Sigmoid colon (tissue), 6 donors: ENCODE measurements at regions not wholly inside any gene's neighbourhood (a gene's known extent, or its start where the extent isn't known, plus 50 kb on each side); places are given as distances from the start of the nearest gene placed in this dataset.
"Not testable (repeated sequence)": the region's sequence is repeated elsewhere in the genome, so short reads cannot be mapped to it uniquely, and the experiment has no call there.

Source experiments
- DNase-seq: peaks from one replicate; pipeline ENCODE4 v3.0.0-alpha.2; 2019
- H3K27ac ChIP-seq, 4 donors: fragments of 200-600 bp; sonication (generic); one replicate each; pipeline ENCODE4 v1.5.1; 2016 to 2019; ENCODE audit warnings: mild to moderate bottlenecking in 1 of 4
- H3K27me3 ChIP-seq, 3 donors: fragments of 200-600 bp; sonication (generic); one replicate each; pipeline ENCODE4 v1.5.1; 2019; ENCODE audit warnings: mild to moderate bottlenecking in 1 of 3
- H3K36me3 ChIP-seq, 4 donors: fragments of 200-600 bp; sonication (generic); one replicate each; pipeline ENCODE4 v1.5.1; 2016 to 2019
- H3K4me1 ChIP-seq, 4 donors: fragments of 200-600 bp; sonication (generic); one replicate each; pipeline ENCODE4 v1.5.1; 2017 to 2019
- H3K4me3 ChIP-seq, 4 donors: fragments of 200-600 bp; sonication (generic); one replicate each; pipeline ENCODE4 v1.5.1; 2017 to 2019; ENCODE audit warnings: mild to moderate bottlenecking in 2 of 4, moderate library complexity in 1 of 4
- H3K9me3 ChIP-seq, 4 donors: fragments of 200-600 bp in 3 of 4; sonication (generic) in 3 of 4; one replicate each; pipeline versions ENCODE4 v1.5.1 to v1.6.1; 2013 to 2019
- EP300 ChIP-seq, 4 donors: sonication (generic); formaldehyde crosslinking; IDR thresholded peaks; one replicate each; pipeline ENCODE4 v1.6.1; 2017; ENCODE audit warnings: antibody characterized with exemption in 4 of 4
- POLR2A ChIP-seq, 2 donors: fragments of 450-650 bp; IDR thresholded peaks; one replicate each; pipeline ENCODE4 v1.6.1; 2016; ENCODE audit warnings: antibody characterized with exemption in 2 of 2, mild to moderate bottlenecking in 2 of 2, moderate library complexity in 2 of 2
- POLR2AphosphoS5 ChIP-seq, 4 donors: sonication (generic); formaldehyde crosslinking; IDR thresholded peaks; one replicate each; pipeline ENCODE4 v1.6.1; 2017; ENCODE audit warnings: antibody characterized with exemption in 4 of 4
- WGBS, 2 donors: extraction: QIAGEN DNeasy Blood & Tissue Kit; methylation state at CpG; one replicate each; pipeline ENCODE4 v1.1.7; 2013; 5-methylcytosine and 5-hydroxymethylcytosine counted together
- intact Hi-C: fragments of 100-400 bp; cut with DNase I; formaldehyde crosslinking; loops from one replicate; pipeline ENCODE4 v1.15.1; 2023
- TF ChIP-seq, protein P1 (sequence below), 4 experiments: fragments of 450-650 bp in 3 of 4; fragments of 200-600 bp in 1 of 4; IDR thresholded peaks; one replicate each; pipeline ENCODE4 v1.5.1; 2016 to 2019; ENCODE audit warnings: antibody characterized with exemption in 4 of 4, mild to moderate bottlenecking in 3 of 4, moderate library complexity in 2 of 4
- donor health status: healthy with polysubstance abuse.
- donor health status: healthy.

DNA sequence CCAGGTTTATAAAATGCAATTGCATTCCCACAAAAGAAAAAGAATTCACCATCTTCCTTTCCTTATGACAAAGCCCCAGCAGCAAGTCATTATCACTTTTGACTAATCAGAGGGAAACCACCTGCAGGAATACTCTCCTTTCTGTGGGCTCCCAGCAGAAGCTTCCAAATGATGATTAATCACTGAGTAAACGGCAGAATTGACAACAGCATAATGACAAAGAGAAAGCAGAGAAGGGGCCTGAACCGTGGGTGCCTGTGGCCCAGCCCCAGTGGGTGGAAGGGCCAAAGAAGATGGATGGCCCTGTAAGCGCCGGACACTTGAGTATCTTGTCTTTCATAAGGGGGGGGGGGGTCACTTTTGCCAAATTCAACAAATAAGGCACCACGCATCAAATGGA is 152.4 kb upstream of the NRBF2 start:
- Histone ChIP-seq H3K27me3 (no peaks in the 10 kb centered on the region), H3K9me3 (no peaks in the 10 kb centered on the region), H3K36me3 (no peaks in the 10 kb centered on the region), H3K27ac (no peak overlapping the region), H3K4me3 (no peak overlapping the region), H3K4me1 (no peaks in the 10 kb centered on the region)
- TF ChIP-seq, protein P1, sequence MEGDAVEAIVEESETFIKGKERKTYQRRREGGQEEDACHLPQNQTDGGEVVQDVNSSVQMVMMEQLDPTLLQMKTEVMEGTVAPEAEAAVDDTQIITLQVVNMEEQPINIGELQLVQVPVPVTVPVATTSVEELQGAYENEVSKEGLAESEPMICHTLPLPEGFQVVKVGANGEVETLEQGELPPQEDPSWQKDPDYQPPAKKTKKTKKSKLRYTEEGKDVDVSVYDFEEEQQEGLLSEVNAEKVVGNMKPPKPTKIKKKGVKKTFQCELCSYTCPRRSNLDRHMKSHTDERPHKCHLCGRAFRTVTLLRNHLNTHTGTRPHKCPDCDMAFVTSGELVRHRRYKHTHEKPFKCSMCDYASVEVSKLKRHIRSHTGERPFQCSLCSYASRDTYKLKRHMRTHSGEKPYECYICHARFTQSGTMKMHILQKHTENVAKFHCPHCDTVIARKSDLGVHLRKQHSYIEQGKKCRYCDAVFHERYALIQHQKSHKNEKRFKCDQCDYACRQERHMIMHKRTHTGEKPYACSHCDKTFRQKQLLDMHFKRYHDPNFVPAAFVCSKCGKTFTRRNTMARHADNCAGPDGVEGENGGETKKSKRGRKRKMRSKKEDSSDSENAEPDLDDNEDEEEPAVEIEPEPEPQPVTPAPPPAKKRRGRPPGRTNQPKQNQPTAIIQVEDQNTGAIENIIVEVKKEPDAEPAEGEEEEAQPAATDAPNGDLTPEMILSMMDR (IDR thresholded peaks at IDR 0.05) = no peak
- no peak for TF ChIP-seq EP300 (IDR thresholded peaks at IDR 0.05)
- TF ChIP-seq POLR2AphosphoS5 (IDR thresholded peaks at IDR 0.05) = no peak
- no peak for TF ChIP-seq POLR2A (IDR thresholded peaks at IDR 0.05)
- 61 to 68% methylated on average over 5 of the region's 5 CpGs for WGBS, 2 donors
- no peak for DNase-seq
- intact Hi-C loops = no loop called here

DNA sequence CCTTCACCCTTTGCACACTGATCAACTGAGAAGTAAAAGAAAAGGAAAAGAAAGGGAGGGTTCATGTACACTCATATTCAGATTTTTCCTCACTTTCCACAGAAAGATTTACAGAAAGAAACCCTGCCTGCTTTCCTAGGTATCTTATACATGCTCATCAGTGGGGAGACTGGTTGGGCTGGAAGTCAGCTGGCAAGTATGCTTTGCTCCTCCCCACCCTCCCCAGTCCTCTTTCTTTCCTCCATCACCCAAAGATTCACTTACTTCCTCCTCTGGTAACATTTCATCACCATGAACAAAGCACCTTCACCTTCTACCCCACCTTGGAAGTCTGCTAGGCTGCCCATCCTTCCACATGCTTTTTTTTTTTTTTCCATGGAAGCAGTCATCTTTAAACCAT is 153.2 kb upstream of the NRBF2 start:
- no peak for DNase-seq
- Histone ChIP-seq H3K27ac (no peak overlapping the region), H3K36me3 (no peaks in the 10 kb centered on the region), H3K9me3 (peaks cover 0 to 3% (median 0%) of the 10 kb centered on the region in 4 donors), H3K4me1 (no peaks in the 10 kb centered on the region), H3K27me3 (no peaks in the 10 kb centered on the region), H3K4me3 (no peak overlapping the region)
- intact Hi-C loops = no loop called here
- no peak for TF ChIP-seq EP300 (IDR thresholded peaks at IDR 0.05)
- TF ChIP-seq, protein P1 (IDR thresholded peaks at IDR 0.05) = no peak
- no peak for TF ChIP-seq POLR2A (IDR thresholded peaks at IDR 0.05)
- TF ChIP-seq POLR2AphosphoS5 (IDR thresholded peaks at IDR 0.05) = no peak

DNA sequence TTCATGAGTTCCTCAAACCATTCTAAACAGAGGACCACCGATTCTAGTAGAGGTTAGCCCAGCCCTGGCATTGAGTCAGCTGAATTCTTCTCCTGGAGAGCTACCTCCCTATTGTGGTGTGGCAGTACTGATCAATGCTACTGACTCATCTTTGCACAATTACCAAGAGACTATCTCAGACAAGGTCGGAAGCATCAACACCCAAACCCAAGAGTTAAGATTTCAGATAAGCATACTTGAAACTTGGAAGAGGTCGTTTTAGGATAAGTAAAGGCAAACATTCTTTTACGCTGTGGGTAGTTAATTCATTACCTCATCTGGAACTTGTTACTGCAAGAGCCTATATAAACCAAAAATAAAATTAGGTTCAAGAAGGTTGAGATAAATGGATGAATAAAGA is 154.6 kb upstream of the NRBF2 start:
- intact Hi-C loops = no loop called here

DNA sequence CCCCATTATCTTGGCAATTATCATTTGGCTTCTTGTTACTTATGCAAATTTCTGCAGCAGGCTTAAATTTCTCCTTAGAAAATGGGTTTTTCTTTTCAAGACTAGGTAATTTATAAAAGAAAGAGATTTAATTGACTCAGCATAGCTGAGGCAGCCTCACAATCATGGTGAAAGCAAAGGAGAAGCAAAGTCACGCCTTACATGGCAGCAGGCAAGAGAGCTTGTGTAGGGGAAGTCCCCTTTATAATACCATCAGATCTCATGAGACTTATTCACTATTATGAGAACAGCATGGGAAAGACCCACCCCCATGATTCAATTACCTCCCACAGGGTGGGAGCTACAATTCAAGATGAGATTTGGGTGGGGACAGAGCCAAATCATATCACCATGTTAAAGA is 158.3 kb upstream of the NRBF2 start:
- H3K27ac ChIP-seq, H3K9me3 ChIP-seq, H3K27me3 ChIP-seq, intact Hi-C loops, H3K36me3 ChIP-seq, DNase-seq, H3K4me1 ChIP-seq, H3K4me3 ChIP-seq: not testable (repeated sequence)
- 76 to 82% methylated on average over 1 of the region's 1 CpG for WGBS, 2 donors

More for the DNA sequence above, 154.6 kb upstream of the NRBF2 start:
- no peak for TF ChIP-seq EP300 (IDR thresholded peaks at IDR 0.05)
- no peak for TF ChIP-seq POLR2A (IDR thresholded peaks at IDR 0.05)
- TF ChIP-seq, protein P1 (IDR thresholded peaks at IDR 0.05) = no peak
- no peak for TF ChIP-seq POLR2AphosphoS5 (IDR thresholded peaks at IDR 0.05)
- WGBS, 2 donors = 68 to 79% methylated on average over 4 of the region's 4 CpGs
- Histone ChIP-seq H3K27me3 (no peaks in the 10 kb centered on the region), H3K27ac (no peak overlapping the region), H3K9me3 (peaks cover 0 to 3% (median 0%) of the 10 kb centered on the region in 4 donors), H3K4me3 (no peak overlapping the region), H3K4me1 (no peaks in the 10 kb centered on the region), H3K36me3 (no peaks in the 10 kb centered on the region)
- no peak for DNase-seq

DNA sequence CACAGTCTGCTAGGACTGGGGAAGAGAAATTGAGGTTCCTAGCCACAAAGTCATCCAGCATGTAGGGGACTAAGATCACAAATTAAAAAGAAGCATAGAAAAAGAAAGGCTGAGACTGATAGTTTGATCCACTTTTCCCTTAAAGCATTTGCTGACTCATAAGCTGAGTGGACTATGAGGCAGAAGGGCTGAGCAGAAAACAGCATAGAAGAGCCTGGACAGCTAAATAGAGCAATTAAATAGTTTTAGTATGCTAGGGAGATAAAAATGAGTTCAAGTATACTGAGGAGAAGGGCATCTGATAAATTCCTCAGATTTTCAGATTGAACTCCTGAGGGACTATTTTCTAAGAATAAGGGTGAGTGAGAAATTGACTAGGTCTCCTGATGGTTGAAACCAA is 155.9 kb upstream of the EGR2 start:
- Histone ChIP-seq H3K4me3 (no peak overlapping the region), H3K36me3 (no peaks in the 10 kb centered on the region), H3K27me3 (peaks cover 0 to 3% (median 0%) of the 10 kb centered on the region in 3 donors), H3K9me3 (peaks cover 0 to 3% (median 0%) of the 10 kb centered on the region in 4 donors), H3K27ac (no peak overlapping the region), H3K4me1 (no peaks in the 10 kb centered on the region)
- TF ChIP-seq POLR2A (IDR thresholded peaks at IDR 0.05) = no peak
- no peak for TF ChIP-seq EP300 (IDR thresholded peaks at IDR 0.05)
- TF ChIP-seq, protein P1 (IDR thresholded peaks at IDR 0.05) = no peak
- no peak for TF ChIP-seq POLR2AphosphoS5 (IDR thresholded peaks at IDR 0.05)
- intact Hi-C loops = no loop called here
- no peak for DNase-seq
